ENCODE measurements at regions not wholly inside any gene's neighbourhood (a gene's known extent, or its start where the extent isn't known, plus 50 kb on each side); places are given as distances from the start of the nearest gene placed in this dataset.
"Not testable (repeated sequence)": the region's sequence is repeated elsewhere in the genome, so short reads cannot be mapped to it uniquely, and the experiment has no call there.

GRCh38 chr6:166802401-166802800, 153.9 kb downstream of the RNASET2 start:
- no peak for DNase-seq

DNA sequence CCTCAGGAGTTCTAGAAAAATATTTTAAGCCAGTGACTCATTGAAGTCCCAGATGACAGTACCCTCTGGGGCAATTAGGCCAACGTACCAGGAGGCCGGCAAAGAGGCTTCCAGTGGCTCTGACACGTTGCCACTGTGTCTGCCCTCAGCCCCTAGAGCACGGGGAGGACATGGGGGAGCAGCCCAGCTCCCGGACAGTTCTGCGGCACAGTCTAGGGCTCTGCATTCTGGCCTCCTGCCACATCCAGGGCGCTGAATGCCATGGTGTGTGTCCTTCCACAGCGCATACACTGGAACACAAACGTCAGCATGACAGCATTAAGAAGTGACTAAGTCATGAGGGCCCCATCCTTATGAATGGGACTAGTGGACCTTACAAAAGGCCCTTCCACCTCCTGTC, 156.2 kb downstream of the RNASET2 start:
- no peak for DNase-seq

DNA sequence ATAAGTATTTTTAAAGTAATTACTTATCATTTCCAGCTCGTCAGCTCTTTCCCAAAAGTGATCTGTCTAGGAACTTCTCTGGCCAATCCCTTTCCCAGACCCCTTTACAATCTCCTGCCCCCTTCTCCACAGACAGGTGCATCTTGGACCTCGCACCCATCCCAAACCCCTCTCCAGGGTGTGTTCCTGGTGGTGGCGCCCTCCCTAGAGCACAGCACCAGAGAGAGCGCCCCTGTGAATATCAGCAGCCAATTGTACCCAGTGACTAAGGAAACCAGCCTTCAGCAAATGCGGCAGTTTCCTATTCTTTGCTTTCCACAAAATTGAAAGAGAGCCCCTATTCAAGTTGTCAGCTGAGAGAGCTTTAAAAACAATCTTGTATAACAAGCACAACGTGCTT, 157.7 kb downstream of the RNASET2 start:
- no peak for DNase-seq

- DNase-seq, result no peak
Observed at GRCh38 chr6:166796610-166797009, 159.7 kb downstream of the RNASET2 start.

GRCh38 chr6:166795879-166796278, 160.5 kb downstream of the RNASET2 start:
- DNase-seq, result no peak

DNA sequence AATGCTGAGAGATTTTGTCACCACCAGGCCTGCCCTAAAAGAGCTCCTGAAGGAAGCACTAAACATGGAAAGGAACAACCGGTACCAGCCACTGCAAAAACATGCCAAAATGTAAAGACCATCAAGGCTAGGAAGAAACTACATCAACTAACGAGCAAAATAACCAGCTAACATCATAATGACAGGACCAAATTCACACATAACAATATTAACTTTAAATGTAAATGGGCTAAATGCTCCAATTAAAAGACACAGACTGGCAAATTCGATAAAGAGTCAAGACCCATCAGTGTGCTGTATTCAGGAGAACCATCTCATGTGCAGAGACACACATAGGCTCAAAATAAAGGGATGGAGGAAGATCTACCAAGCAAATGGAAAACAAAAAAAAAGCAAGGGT, 163.8 kb upstream of the RPS6KA2 start:
- DNase-seq, result not testable (repeated sequence)

DNA sequence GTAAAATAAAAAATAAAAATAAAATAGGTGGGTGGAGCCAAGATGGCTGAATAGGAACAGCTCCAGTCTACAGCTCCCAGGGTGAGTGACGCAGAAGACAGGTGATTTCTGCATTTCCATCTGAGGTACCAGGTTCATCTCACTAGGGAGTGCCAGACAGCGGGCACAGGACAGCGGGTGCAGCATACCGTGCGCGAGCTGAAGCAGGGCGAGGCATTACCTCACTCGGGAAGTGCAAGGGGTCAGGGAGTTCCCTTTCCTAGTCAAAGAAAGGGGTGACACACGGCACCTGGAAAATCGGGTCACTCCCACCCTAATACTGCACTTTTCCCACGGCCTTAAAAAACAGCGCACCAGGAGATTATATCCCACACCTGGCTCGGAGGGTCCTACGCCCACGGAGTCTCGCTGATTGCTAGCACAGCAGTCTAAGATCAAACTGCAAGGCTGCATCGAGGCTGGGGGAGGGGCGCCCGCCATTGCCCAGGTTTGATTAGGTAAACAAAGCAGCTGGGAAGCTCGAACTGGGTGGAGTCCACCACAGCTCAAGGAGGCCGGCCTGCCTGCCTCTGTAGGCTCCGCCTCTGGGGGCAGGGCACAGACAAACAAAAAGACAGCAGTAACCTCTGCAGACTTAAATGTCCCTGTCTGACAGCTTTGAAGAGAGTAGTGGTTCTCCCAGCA, 161.9 kb upstream of the RPS6KA2 start:
- not testable (repeated sequence) for DNase-seq

DNA sequence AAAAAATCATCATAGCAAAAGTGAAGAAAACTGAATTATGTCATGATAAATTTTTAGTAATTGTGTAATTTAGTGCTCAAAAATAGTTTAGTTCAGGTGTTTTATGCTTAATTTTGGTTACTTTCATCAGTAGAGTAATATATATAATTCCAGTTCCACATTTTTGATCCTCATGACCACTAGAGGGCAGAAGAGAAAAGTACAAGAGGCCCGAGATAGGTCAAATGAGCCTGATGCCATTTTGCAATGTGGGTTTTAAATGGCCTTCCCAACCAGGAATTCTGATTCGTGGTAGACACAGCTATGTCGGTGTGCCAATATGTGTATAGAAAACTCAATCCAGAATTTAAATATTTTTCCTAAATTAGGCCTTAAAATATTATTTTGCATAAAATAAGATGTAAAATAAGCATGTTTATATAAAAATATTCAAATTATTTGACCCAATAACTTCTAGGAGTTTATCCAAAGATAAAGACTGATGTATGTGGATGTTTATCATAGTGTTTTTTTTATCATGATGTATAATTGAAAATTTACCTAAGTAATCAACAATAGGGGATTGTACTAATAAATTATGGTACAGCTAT, 159.7 kb upstream of the RPS6KA2 start:
- peak; percentile 59 for DNase-seq

DNA sequence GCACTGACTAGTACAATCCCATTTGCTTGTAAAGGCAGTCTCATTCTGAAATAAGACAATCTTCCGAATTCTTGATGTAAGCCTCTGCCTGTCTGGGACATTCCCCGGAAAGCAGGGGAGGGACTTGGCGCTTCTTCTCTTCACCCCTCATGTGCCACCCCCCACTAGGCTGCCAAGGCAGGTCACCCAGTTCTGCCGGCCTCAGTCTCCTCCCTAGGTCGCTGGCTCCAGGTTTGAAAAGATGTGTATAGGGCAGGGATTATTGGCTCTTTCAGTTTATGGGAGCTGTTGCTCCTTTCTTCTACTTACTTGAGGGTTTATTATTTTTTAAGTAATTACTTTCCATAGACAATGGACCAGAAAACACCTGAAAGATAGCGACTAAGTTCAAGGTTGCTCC, 158.1 kb upstream of the RPS6KA2 start:
- DNase-seq, result no peak

GRCh38 chr6:166784691-166785090, 157.6 kb upstream of the RPS6KA2 start:
- no peak for DNase-seq

DNA sequence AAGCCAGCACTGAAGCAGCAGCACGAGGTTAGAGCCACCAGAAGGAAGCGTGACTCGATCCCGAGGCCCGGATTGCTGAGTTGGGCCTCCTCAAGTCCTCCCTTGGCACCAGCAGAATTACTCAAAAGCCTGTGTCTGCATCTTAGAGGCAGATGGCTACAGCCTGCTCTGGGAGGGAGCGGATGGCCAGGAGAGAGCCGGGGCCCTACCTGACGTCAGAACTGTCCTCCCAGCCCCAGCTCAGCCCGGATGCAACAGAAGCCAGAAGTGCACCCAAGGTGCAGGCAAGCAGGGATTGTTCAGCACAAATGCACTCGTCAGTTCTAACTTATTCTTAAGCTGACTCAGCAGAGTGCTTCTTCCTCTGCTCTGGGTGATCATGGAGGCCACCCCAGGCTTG, 155.5 kb upstream of the RPS6KA2 start:
- DNase-seq, result no peak

GRCh38 chr6:166781331-166781730, 154.3 kb upstream of the RPS6KA2 start:
- DNase-seq, result no peak

- DNase-seq, result no peak
Observed at GRCh38 chr6:166779963-166780683, 153.1 kb upstream of the RPS6KA2 start.

- DNase-seq, result no peak
Observed at GRCh38 chr6:166779381-166779780, 152.3 kb upstream of the RPS6KA2 start.

DNA sequence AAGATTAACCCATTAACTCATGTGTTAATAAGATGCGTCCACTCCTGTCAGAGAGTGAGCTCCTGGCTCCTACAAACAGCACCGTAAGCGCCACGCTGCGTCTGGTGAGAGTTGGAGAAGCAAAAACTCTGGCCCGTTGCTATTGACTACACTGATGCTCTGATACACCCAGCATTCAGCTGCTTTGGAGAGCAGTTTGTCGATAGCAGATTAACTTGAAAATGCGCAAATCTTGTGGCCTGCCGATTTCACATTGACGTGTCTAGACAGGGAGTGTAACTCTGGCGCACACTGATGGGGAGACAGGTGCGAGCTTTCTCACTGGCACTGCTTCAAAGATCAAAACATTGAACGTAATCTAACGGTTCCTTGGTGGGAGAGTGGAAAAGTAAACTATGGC, 151.7 kb upstream of the RPS6KA2 start:
- no peak for DNase-seq

- DNase-seq, result no peak
Observed at GRCh38 chr6:166778046-166778445, 151.0 kb upstream of the RPS6KA2 start.

GRCh38 chr6:166777096-166777630, 150.1 kb upstream of the RPS6KA2 start:
- no peak for DNase-seq

DNA sequence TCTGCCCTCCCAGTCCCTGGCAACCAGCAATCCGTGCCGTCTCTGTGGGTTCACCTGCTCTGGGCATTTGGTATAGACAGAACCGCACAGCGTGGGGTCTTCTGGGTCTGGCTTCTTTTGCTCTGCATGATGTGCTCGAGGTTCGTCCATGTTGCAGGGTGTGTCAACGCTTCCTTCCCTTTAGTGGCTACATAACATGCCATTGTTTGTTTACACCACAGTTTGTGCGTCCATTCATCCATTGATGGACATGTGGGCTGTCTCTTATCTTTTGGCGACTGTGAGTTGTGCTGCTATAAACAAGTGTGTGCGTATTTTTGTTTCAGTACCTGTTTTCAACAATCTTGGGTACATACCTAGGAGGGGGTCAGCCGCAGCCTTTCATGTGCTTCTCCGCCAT, 149.5 kb upstream of the RPS6KA2 start:
- no peak for DNase-seq

GRCh38 chr6:166775923-166776220, 148.8 kb upstream of the RPS6KA2 start:
- DNase-seq, result no peak

GRCh38 chr6:166775180-166775922, 148.3 kb upstream of the RPS6KA2 start:
- DNase-seq, result peak; percentile 34

GRCh38 chr6:166774770-166775169, 147.7 kb upstream of the RPS6KA2 start:
- no peak for DNase-seq

DNA sequence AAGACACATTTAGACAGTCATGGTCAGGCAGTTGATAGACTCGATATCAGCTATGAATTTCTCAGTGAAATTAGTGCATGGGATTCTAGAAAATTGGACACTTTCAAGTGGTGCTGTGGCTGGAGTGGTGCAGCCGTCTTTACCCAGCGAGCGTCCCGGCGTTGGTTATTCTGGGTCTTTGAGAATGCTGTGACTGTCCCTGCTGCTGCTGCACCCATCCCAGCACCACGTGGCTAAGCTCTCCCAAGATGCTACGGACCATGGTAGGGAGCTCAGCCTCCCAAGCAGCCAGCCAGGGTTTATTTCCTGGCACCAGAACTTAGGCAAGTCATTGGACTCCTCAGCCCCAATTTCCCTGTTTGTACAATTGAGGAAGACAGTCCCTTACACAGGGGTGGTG, 147.2 kb upstream of the RPS6KA2 start:
- DNase-seq, result no peak

DNA sequence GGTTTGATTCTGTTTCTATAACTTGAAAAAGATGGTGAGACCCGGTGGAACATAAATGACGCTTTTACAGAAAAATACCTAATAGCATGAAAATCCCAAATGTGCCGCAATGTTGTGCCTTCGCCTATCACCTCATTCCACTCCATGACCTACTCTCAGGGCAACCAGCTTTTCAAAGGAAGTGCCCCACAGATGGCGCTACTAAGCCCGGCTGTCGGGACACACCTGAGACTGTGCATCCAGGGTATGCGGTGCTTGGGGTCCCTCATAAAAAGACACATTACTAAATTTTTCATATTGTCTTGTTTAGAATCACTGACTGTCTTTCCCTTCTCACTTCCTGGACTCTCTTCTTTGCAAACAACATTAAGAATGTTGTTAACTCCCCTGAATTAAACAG, 145.5 kb upstream of the RPS6KA2 start:
- DNase-seq, result no peak

- DNase-seq, result no peak
Observed at GRCh38 chr6:166771701-166772100, 144.7 kb upstream of the RPS6KA2 start.

Measured in kidney glomerular epithelial cell (primary cell).